GM18505 (cell line): ENCODE measurements at regions not wholly inside any gene's neighbourhood (a gene's known extent, or its start where the extent isn't known, plus 50 kb on each side); places are given as distances from the start of the nearest gene placed in this dataset.

Source experiments
- ATAC-seq: cut with Tn5 transposase; IDR thresholded peaks from one replicate; pipeline ENCODE4 v1.9.1; 2021; ENCODE audit not compliant: unreplicated experiment
- POLR2A ChIP-seq: IDR thresholded peaks from 4 replicates; pipeline ENCODE4 v1.6.1; 2011; ENCODE audit warnings: borderline replicate concordance; ENCODE audit not compliant: insufficient read depth, insufficient read length; ENCODE audit errors: extremely low read depth

GRCh38 chr2:191526536-191526935 is 151.4 kb upstream of the NABP1 start:
- no peak for TF ChIP-seq POLR2A
- ATAC-seq: no peak

DNA sequence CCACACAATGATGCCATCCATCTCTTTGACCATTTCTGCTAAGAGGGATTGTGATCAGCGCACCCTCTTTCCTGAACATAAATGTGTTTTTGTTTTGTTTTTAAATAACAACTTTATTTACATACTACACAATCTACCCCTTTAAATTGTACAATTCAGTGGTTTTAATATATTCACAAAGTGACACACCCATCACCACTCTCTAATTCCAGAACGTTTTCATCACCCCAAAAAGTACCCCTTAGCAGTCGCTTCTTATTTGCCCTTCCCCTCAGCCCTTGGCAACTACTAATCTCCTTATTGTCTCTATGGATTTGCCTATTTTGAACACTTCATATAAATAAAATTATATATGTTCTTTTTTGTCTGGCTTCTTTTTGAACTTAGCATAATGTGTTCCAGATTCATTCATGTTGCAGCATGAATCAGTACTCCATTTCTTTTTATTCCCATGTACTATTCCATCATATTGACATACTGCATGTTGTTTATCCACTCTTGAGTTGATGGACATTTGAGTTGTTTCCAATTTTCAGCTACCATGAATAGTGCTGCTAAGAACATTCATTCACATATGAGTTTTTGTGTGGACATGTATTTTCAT is 150.9 kb upstream of the NABP1 start:
- ATAC-seq: no peak

DNA sequence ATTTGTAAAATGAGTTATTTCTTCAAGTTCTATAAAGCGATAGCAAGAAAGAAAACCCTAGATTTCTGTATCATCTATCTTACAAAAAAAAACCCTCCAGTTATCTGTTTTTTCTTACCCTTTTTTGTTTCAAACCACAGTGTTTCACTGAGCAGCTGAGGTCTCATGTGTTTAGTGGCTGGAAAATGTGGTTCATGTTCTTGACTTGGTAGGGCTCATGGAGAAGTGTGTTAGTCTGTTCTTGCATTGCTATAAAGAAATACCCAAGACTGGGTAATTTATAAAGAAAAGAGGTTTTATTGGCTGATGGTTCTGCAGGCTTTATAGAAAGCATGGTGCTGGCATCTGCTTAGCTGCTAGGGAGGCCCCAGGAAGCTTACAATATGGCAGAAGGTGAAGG is 147.3 kb upstream of the NABP1 start:
- ATAC-seq: no peak
- TF ChIP-seq POLR2A: no peak

More for the DNA sequence above, 150.9 kb upstream of the NABP1 start:
- no peak for TF ChIP-seq POLR2A

GRCh38 chr2:191533693-191534180 is 144.2 kb upstream of the NABP1 start:
- no peak for ATAC-seq
- TF ChIP-seq POLR2A: no peak

DNA sequence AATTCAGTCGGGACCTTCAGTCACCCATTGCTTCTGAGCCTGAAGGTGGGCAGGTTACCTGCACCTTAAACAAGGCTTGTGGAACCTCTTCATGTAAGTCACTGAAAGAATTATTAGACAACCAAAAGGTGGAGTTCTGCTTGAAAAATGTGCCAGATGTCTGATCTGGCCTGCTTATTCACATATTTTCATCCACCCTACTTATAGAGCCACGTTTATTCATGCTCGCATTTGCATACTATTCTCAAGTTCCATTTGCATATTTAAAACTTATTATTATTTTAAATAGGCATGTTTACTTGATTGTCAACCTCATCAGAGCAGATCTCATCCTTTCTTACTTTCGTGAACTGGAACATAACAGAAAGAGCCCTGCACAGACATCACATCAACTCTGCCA is 140.0 kb upstream of the NABP1 start:
- no peak for TF ChIP-seq POLR2A
- no peak for ATAC-seq

DNA sequence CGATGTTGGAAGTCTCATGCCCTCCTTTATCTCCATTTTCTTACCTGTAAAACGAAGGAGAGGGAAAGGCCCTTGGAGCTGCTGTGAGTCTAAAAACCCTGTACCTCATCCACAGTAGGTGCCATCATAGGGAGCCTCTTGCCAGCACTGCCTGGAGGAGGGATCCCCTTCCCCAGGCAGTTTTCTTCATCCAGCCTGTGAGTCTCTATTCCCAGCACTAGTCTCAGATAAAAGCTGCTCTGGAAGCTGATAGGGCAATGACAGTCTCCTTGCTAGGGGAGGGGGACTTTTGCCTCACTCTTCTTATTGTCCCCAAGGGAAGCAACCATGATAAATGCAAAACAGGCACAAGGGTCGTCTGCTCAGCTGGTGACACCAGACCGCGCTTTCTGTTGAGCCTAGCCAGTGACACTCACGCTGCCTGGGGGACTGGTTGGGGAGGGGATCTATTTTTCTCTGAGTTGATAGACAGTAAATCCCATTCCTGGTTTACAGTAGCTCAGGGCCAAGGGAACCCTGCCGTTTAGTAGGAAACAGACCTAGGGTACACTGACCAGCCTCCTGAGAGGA is 139.5 kb upstream of the NABP1 start:
- TF ChIP-seq POLR2A: no peak
- ATAC-seq: no peak

DNA sequence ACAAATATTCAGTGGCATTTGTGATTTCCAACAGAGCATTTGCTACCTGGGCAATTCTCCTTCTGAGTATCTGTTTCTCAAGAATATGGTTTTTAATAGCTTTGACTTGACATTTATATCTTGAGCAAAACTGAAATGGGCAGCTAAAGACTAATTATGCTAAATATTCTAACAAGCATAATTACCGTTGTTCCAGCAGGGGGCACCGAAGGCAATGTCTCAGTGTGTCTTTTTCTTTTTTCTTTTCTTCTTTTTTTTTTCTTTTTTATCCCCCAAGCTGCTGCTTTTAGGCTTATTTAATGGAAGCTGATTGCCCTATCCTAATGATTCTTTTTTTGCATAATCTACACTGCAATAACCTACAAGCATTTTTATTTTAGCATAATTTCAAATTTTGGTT is 138.9 kb upstream of the NABP1 start:
- no peak for ATAC-seq
- no peak for TF ChIP-seq POLR2A

GRCh38 chr2:191540681-191541080 is 137.3 kb upstream of the NABP1 start:
- no peak for ATAC-seq

GRCh38 chr2:191543708-191544107 is 134.2 kb upstream of the NABP1 start:
- ATAC-seq: no peak
- no peak for TF ChIP-seq POLR2A

More at GRCh38 chr2:191540681-191541080, 137.3 kb upstream of the NABP1 start:
- no peak for TF ChIP-seq POLR2A

GRCh38 chr2:191544461-191545062 is 133.4 kb upstream of the NABP1 start:
- no peak for ATAC-seq
- no peak for TF ChIP-seq POLR2A

GRCh38 chr2:191545361-191545760 is 132.6 kb upstream of the NABP1 start:
- TF ChIP-seq POLR2A: no peak
- no peak for ATAC-seq

- no peak for TF ChIP-seq POLR2A
- no peak for ATAC-seq
These were observed 125.9 kb upstream of the NABP1 start for GRCh38 chr2:191552066-191552465.

DNA sequence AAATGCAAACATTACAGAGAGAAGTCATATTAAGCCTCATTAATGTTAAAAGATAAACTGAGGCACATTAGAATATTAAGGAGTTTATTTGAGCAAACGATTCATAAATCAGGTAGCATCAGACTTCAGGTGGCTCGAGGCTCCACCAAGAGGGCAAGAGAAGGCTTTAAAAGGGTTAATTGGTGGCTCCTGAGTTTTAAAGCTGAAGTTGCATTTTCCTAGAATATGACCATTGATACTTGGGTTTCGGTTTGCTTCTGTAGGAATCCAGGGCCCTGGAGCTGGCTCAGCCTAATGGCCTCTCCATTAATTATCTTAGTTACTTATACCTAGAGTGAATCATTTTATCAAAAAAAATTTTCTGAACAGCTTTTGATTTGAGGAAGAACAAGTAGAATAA is 123.7 kb upstream of the NABP1 start:
- no peak for ATAC-seq
- no peak for TF ChIP-seq POLR2A

DNA sequence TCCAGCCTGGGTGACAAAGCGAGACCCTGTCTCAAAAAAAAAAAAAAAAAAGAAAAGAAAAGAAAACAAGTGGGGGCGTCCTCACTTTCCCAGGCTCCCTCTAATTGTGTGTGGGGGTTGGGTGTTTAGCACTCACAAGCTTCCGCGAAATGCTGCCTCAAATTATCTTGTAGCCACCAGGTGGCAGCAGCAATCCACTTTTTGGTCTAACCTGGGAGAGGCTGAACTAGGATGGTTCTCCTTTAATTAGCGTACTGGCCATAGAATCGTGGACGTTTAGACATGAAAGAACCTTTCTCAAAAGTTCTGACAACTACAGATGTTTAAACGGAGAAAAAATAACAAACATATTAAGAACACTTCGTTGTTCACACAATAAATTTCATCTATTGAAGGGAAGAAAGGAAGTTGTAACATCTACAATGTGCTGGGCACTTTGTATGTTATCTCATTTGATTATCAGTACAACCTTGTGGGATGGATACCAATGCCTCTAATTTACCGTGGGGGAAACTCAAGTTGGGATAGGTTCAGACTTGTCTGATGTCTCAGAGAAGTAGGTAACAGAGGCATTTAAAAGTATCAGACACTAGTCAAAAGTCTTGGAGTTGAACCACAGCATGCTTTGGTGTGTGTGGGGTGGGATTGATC is 122.7 kb upstream of the NABP1 start:
- TF ChIP-seq POLR2A: no peak
- peak; percentile 93 for ATAC-seq
